Lung (tissue), 11 donors: ENCODE measurements at regions not wholly inside any gene's neighbourhood (a gene's known extent, or its start where the extent isn't known, plus 50 kb on each side); places are given as distances from the start of the nearest gene placed in this dataset.

Experiments
- ATAC-seq: fragments of 200-7000 bp; cut with Tn5 transposase; one replicate; pipeline ENCODE4 v1.9.1; 2020; ENCODE audit warnings: moderate number of reproducible peaks; ENCODE audit not compliant: insufficient read depth, low FRiP score
- DNase-seq, 3 donors: peaks; one replicate each; pipeline ENCODE4 v3.0.0-alpha.2; 2013 to 2017
- H3K27ac ChIP-seq, 2 donors: one replicate each; pipeline ENCODE4 v1.5.1; 2013; ENCODE audit warnings: mild to moderate bottlenecking in 2 of 2, moderate library complexity in 2 of 2, control low read depth in 1 of 2, inconsistent platforms in 1 of 2, low read depth in 1 of 2, low read length in 1 of 2
- H3K27me3 ChIP-seq, 3 donors: one replicate each; pipeline ENCODE4 v1.5.1; 2013; ENCODE audit warnings: low read length in 2 of 3; ENCODE audit not compliant: control insufficient read depth in 3 of 3, insufficient read depth in 3 of 3
- H3K36me3 ChIP-seq, 4 donors: one replicate each; pipeline ENCODE4 v1.5.1; 2013; ENCODE audit warnings: low read length in 4 of 4, mild to moderate bottlenecking in 1 of 4, moderate library complexity in 1 of 4; ENCODE audit not compliant: control insufficient read depth in 4 of 4, insufficient read depth in 4 of 4
- H3K4me1 ChIP-seq, 5 donors: one replicate each; pipeline ENCODE4 v1.5.1; 2013; ENCODE audit warnings: low read length in 5 of 5, mild to moderate bottlenecking in 2 of 5, moderate library complexity in 1 of 5; ENCODE audit not compliant: control insufficient read depth in 5 of 5, insufficient read depth in 5 of 5
- H3K4me3 ChIP-seq: one replicate; pipeline ENCODE4 v1.5.1; 2013; ENCODE audit warnings: mild to moderate bottlenecking, control low read depth, moderate library complexity
- H3K9ac ChIP-seq, 2 donors: one replicate each; pipeline ENCODE4 v1.5.1; 2013; ENCODE audit warnings: low read length in 2 of 2, control low read depth in 1 of 2; ENCODE audit not compliant: insufficient read depth in 1 of 2
- H3K9me3 ChIP-seq, 4 donors: one replicate each; pipeline ENCODE4 v1.5.1; 2013; ENCODE audit warnings: low read length in 3 of 4, mild to moderate bottlenecking in 1 of 4, moderate library complexity in 1 of 4; ENCODE audit not compliant: control insufficient read depth in 4 of 4, insufficient read depth in 3 of 4
- CTCF ChIP-seq: IDR thresholded peaks from 2 replicates; pipeline ENCODE4 v1.5.1; 2012; ENCODE audit warnings: mild to moderate bottlenecking; ENCODE audit errors: control extremely low read depth, extremely low read depth
- WGBS, 2 donors: extraction: QIAGEN DNeasy Blood & Tissue Kit; methylation state at CpG; one replicate each; pipeline ENCODE4 v1.1.7; 2013; 5-methylcytosine and 5-hydroxymethylcytosine counted together
- donor health status: control.
- donor health status: control.
- donor health status: Bipolar disorder and iron deficiency.
- donor health status: healthy.
- donor health status: DM: yes; HTN: yes; CAD: no.

GRCh38 chr13:39943711-39944110 is 288.2 kb downstream of the COG6 start:
- WGBS, 2 donors, result 58 to 63% methylated on average over 6 of the region's 6 CpGs
- no peak for ATAC-seq
- TF ChIP-seq CTCF, result no peak

GRCh38 chr13:39945226-39945625 is 289.8 kb downstream of the COG6 start:
- Histone ChIP-seq H3K4me1 (no peaks in the 10 kb centered on the region), H3K27ac (no peak overlapping the region), H3K4me3 (no peak overlapping the region), H3K27me3 (peaks cover 0 to 3% (median 0%) of the 10 kb centered on the region in 3 donors), H3K9ac (no peak overlapping the region), H3K9me3 (no peaks in the 10 kb centered on the region), H3K36me3 (no peaks in the 10 kb centered on the region)
- TF ChIP-seq CTCF, result no peak
- WGBS, 2 donors, result 59 to 82% methylated on average over 4 of the region's 4 CpGs
- DNase-seq (no peak), ATAC-seq (no peak)

More at GRCh38 chr13:39943711-39944110, 288.2 kb downstream of the COG6 start:
- Histone ChIP-seq H3K4me3 (no peak overlapping the region), H3K27ac (no peak overlapping the region), H3K9ac (no peak overlapping the region), H3K9me3 (no peaks in the 10 kb centered on the region), H3K4me1 (no peaks in the 10 kb centered on the region), H3K36me3 (no peaks in the 10 kb centered on the region), H3K27me3 (peaks cover 0 to 3% (median 0%) of the 10 kb centered on the region in 3 donors)
- no peak for DNase-seq

- TF ChIP-seq CTCF, result no peak
- Histone ChIP-seq H3K4me1 (no peaks in the 10 kb centered on the region), H3K36me3 (no peaks in the 10 kb centered on the region), H3K9ac (no peak overlapping the region), H3K27ac (no peak overlapping the region), H3K9me3 (no peaks in the 10 kb centered on the region), H3K27me3 (peaks cover 0 to 3% (median 0%) of the 10 kb centered on the region in 3 donors), H3K4me3 (no peak overlapping the region)
- no peak for ATAC-seq
- WGBS, 2 donors, result 92 to 98% methylated on average over 1 of the region's 1 CpG
- DNase-seq, result no peak
These were observed 291.3 kb downstream of the COG6 start for GRCh38 chr13:39946769-39947168.

GRCh38 chr13:39951301-39951700 is 295.8 kb downstream of the COG6 start:
- no peak overlapping the region for H3K4me3 ChIP-seq
- no peak for TF ChIP-seq CTCF
- no peaks in the 10 kb centered on the region for H3K27me3 ChIP-seq
- H3K4me1 ChIP-seq, result peaks cover 0 to 8% (median 2%) of the 10 kb centered on the region in 5 donors
- H3K36me3 ChIP-seq, result no peaks in the 10 kb centered on the region
- H3K9ac ChIP-seq, result no peak overlapping the region
- 86 to 94% methylated on average over 3 of the region's 3 CpGs for WGBS, 2 donors
- no peaks in the 10 kb centered on the region for H3K9me3 ChIP-seq
- DNase-seq (no peak), ATAC-seq (no peak)
- H3K27ac ChIP-seq, result no peak overlapping the region
